WTC11 (cell line): ENCODE measurements at regions not wholly inside any gene's neighbourhood (a gene's known extent, or its start where the extent isn't known, plus 50 kb on each side); places are given as distances from the start of the nearest gene placed in this dataset.

Experiments used
- ATAC-seq: fragments of 200-7000 bp; cut with Tn5 transposase; 2 replicates; pipeline ENCODE4 v1.10.0; 2021; ENCODE audit warnings: mild to moderate bottlenecking, moderate library complexity
- CTCF ChIA-PET: fragments of 300-600 bp; sonication (Branson Sonifier 250); formaldehyde crosslinking; loops from one replicate; lab custom pipeline; 2021; ENCODE audit warnings: antibody characterized with exemption; lab: Charles Lee
- POLR2A ChIA-PET: fragments of 350-600 bp; sonication (Branson Sonifier 250); formaldehyde crosslinking; loops from one replicate; lab custom pipeline; 2021; ENCODE audit warnings: antibody characterized with exemption; lab: Charles Lee
- DNase-seq: peaks from one replicate; pipeline ENCODE4 v3.0.0; 2021; ENCODE audit warnings: low spot score
- H3K27ac Mint-ChIP-seq: 2 replicates; pipeline ENCODE4 v1.8.0; 2021; ENCODE audit warnings: mixed read lengths
- H3K27me3 Mint-ChIP-seq: 2 replicates; pipeline ENCODE4 v1.8.0; 2021; ENCODE audit warnings: low read depth, mild to moderate bottlenecking, moderate library complexity, mixed read lengths
- H3K36me3 Mint-ChIP-seq: 2 replicates; pipeline ENCODE4 v1.8.0; 2021; ENCODE audit warnings: mixed read lengths
- H3K4me1 Mint-ChIP-seq: 2 replicates; pipeline ENCODE4 v1.8.0; 2022; ENCODE audit warnings: mixed read lengths
- H3K4me3 Mint-ChIP-seq: 2 replicates; pipeline ENCODE4 v1.8.0; 2021; ENCODE audit warnings: mild to moderate bottlenecking, moderate library complexity, mixed read lengths
- H3K9me3 Mint-ChIP-seq: 2 replicates; pipeline ENCODE4 v1.8.0; 2021; ENCODE audit warnings: mixed read lengths
- ARID4B ChIP-seq: sonication (generic); formaldehyde crosslinking; IDR thresholded peaks from 2 replicates; pipeline ENCODE4 v1.8.0; 2023; ENCODE audit warnings: missing genetic modification reagents, mild to moderate bottlenecking, borderline replicate concordance
- ATF3 ChIP-seq: sonication (generic); formaldehyde crosslinking; conservative IDR thresholded peaks from 2 replicates; pipeline ENCODE4 v1.8.1; 2022; ENCODE audit warnings: mild to moderate bottlenecking, missing genetic modification reagents
- CDX4 ChIP-seq: fragments of 250-450 bp; sonication (Bioruptor Pico); IDR thresholded peaks from 2 replicates; pipeline ENCODE4 v1.9.0; 2021; ENCODE audit warnings: moderate library complexity, mild to moderate bottlenecking, inconsistent platforms, borderline replicate concordance
- CREM ChIP-seq: sonication (generic); formaldehyde crosslinking; IDR thresholded peaks from 2 replicates; pipeline ENCODE4 v1.8.1; 2022; ENCODE audit warnings: mild to moderate bottlenecking, missing genetic modification reagents, moderate library complexity
- CTCF ChIP-seq: fragments of 200-600 bp; IDR thresholded peaks from 2 replicates; pipeline ENCODE4 v1.8.0; 2022; ENCODE audit warnings: antibody characterized with exemption
- E2F5 ChIP-seq: sonication (generic); formaldehyde crosslinking; IDR thresholded peaks from 2 replicates; pipeline ENCODE4 v1.8.1; 2022; ENCODE audit warnings: mild to moderate bottlenecking, moderate library complexity, missing genetic modification reagents
- GABPB1 ChIP-seq: sonication (generic); formaldehyde crosslinking; IDR thresholded peaks from 2 replicates; pipeline ENCODE4 v1.8.1; 2023; ENCODE audit warnings: mild to moderate bottlenecking, missing genetic modification reagents
- GRHL2 ChIP-seq: fragments of 250-450 bp; sonication (Bioruptor Pico); IDR thresholded peaks from 2 replicates; pipeline ENCODE4 v1.8.0; 2022; ENCODE audit warnings: mild to moderate bottlenecking, moderate library complexity; ENCODE audit not compliant: insufficient replicate concordance, severe bottlenecking
- GTF2I ChIP-seq: fragments of 250-450 bp; sonication (Bioruptor Pico); conservative IDR thresholded peaks from 2 replicates; pipeline ENCODE4 v1.4.0; 2021; ENCODE audit warnings: mild to moderate bottlenecking
- HMGA2 ChIP-seq: fragments of 250-450 bp; sonication (Bioruptor Pico); IDR thresholded peaks from 2 replicates; pipeline ENCODE4 v1.4.0; 2021; ENCODE audit warnings: mild to moderate bottlenecking, moderate library complexity
- MYBL2 ChIP-seq: sonication (generic); formaldehyde crosslinking; IDR thresholded peaks from 2 replicates; pipeline ENCODE4 v1.8.1; 2023; ENCODE audit warnings: mild to moderate bottlenecking, moderate library complexity, missing genetic modification reagents
- NFATC4 ChIP-seq: fragments of 250-450 bp; sonication (Bioruptor Pico); IDR thresholded peaks from 2 replicates; pipeline ENCODE4 v1.9.0; 2021; ENCODE audit warnings: mild to moderate bottlenecking
- NFYB ChIP-seq: sonication (generic); formaldehyde crosslinking; conservative IDR thresholded peaks from 2 replicates; pipeline ENCODE4 v1.8.0; 2022; ENCODE audit warnings: low read depth, missing genetic modification reagents
- NR3C1 ChIP-seq: sonication (generic); formaldehyde crosslinking; conservative IDR thresholded peaks from 2 replicates; pipeline ENCODE4 v1.8.1; 2023; ENCODE audit warnings: low read depth, mild to moderate bottlenecking, missing genetic modification reagents
- SMAD4 ChIP-seq: sonication (generic); formaldehyde crosslinking; IDR thresholded peaks from 2 replicates; pipeline ENCODE4 v1.8.0; 2022; ENCODE audit warnings: mild to moderate bottlenecking, missing genetic modification reagents
- SOX15 ChIP-seq: fragments of 250-450 bp; sonication (Bioruptor Pico); IDR thresholded peaks from 2 replicates; pipeline ENCODE4 v1.9.0; 2021; ENCODE audit warnings: mild to moderate bottlenecking
- SP1 ChIP-seq: sonication (generic); formaldehyde crosslinking; conservative IDR thresholded peaks from 2 replicates; pipeline ENCODE4 v1.8.1; 2022; ENCODE audit warnings: missing genetic modification reagents
- TEAD4 ChIP-seq: sonication (generic); formaldehyde crosslinking; IDR thresholded peaks from 2 replicates; pipeline ENCODE4 v1.8.0; 2022; ENCODE audit warnings: mild to moderate bottlenecking, missing genetic modification reagents
- TP53 ChIP-seq: sonication (generic); formaldehyde crosslinking; IDR thresholded peaks from 2 replicates; pipeline ENCODE4 v1.8.1; 2023; ENCODE audit warnings: mild to moderate bottlenecking, missing genetic modification reagents
- USF2 ChIP-seq: sonication (generic); formaldehyde crosslinking; IDR thresholded peaks from 2 replicates; pipeline ENCODE4 v1.8.1; 2023; ENCODE audit warnings: mild to moderate bottlenecking, missing genetic modification reagents, moderate library complexity
- ZBTB21 ChIP-seq: sonication (generic); formaldehyde crosslinking; IDR thresholded peaks from 2 replicates; pipeline ENCODE4 v1.8.1; 2023; ENCODE audit warnings: mild to moderate bottlenecking, missing genetic modification reagents, borderline replicate concordance
- ZNF121 ChIP-seq: sonication (generic); formaldehyde crosslinking; IDR thresholded peaks from 2 replicates; pipeline ENCODE4 v1.8.0; 2023; ENCODE audit warnings: missing genetic modification reagents
- ZNF396 ChIP-seq: fragments of 250-450 bp; sonication (Bioruptor Pico); IDR thresholded peaks from 2 replicates; pipeline ENCODE4 v1.8.0; 2021; ENCODE audit warnings: mild to moderate bottlenecking, moderate library complexity, borderline replicate concordance
- ZSCAN18 ChIP-seq: fragments of 250-450 bp; sonication (Bioruptor Pico); IDR thresholded peaks from 2 replicates; pipeline ENCODE4 v2.1.2; 2022; ENCODE audit warnings: mild to moderate bottlenecking, moderate library complexity

GRCh38 chr10:65751896-65752295 is 1173.9 kb upstream of the LRRTM3 start:
- Mint-ChIP-seq H3K27ac (no peak overlapping the region), H3K9me3 (no peaks in the 10 kb centered on the region), H3K4me1 (no peaks in the 10 kb centered on the region), H3K27me3 (no peaks in the 10 kb centered on the region; the same call in 1 of the 2 replicates), H3K36me3 (no peaks in the 10 kb centered on the region), H3K4me3 (no peak overlapping the region)
- DNase-seq (no peak), ATAC-seq (no peak)
- TF ChIP-seq SP1 (CRISPR knock-in tag), result no peak
- TF ChIP-seq ZBTB21 (CRISPR knock-in tag), result no peak
- TF ChIP-seq CTCF, result no peak
- TF ChIP-seq NFATC4, result no peak
- no peak for TF ChIP-seq TEAD4 (CRISPR knock-in tag)
- TF ChIP-seq NFYB (CRISPR knock-in tag), result no peak
- TF ChIP-seq NR3C1 (CRISPR knock-in tag), result no peak
- no peak for TF ChIP-seq ATF3 (CRISPR knock-in tag)
- no peak for TF ChIP-seq E2F5
- TF ChIP-seq CREM (CRISPR knock-in tag), result no peak
- no peak for TF ChIP-seq SOX15 (CRISPR knock-in tag)
- TF ChIP-seq SMAD4 (CRISPR knock-in tag), result no peak
- TF ChIP-seq TP53, result no peak
- TF ChIP-seq CDX4 (CRISPR knock-in tag), result no peak
- no peak for TF ChIP-seq GTF2I (CRISPR knock-in tag)
- TF ChIP-seq USF2 (CRISPR knock-in tag), result no peak
- no peak for TF ChIP-seq ZSCAN18 (CRISPR knock-in tag)
- TF ChIP-seq HMGA2 (CRISPR knock-in tag), result no peak
- POLR2A ChIA-PET, result no interaction called here
- CTCF ChIA-PET, result no interaction called here

GRCh38 chr10:65753532-65753931 is 1172.3 kb upstream of the LRRTM3 start:
- H3K9me3 Mint-ChIP-seq, result no peaks in the 10 kb centered on the region
- TF ChIP-seq SOX15 (CRISPR knock-in tag), result no peak
- TF ChIP-seq ARID4B (CRISPR knock-in tag), result no peak
- TF ChIP-seq GRHL2 (CRISPR knock-in tag), result no peak
- TF ChIP-seq ZNF121 (CRISPR knock-in tag), result no peak
- TF ChIP-seq ZNF396 (CRISPR knock-in tag), result no peak
- no peak for TF ChIP-seq GABPB1 (CRISPR knock-in tag)
- no peak for TF ChIP-seq NR3C1 (CRISPR knock-in tag)
- TF ChIP-seq MYBL2, result no peak
- no peak for ATAC-seq
- DNase-seq, result no peak
- H3K27me3 Mint-ChIP-seq, result no peaks in the 10 kb centered on the region; the same call in 1 of the 2 replicates
- no peak overlapping the region for H3K27ac Mint-ChIP-seq
- no peaks in the 10 kb centered on the region for H3K36me3 Mint-ChIP-seq
- H3K4me1 Mint-ChIP-seq, result no peaks in the 10 kb centered on the region
- no peak overlapping the region for H3K4me3 Mint-ChIP-seq
- ChIA-PET CTCF (no interaction called here), POLR2A (no interaction called here)
